ENCODE measurements at regions not wholly inside any gene's neighbourhood (a gene's known extent, or its start where the extent isn't known, plus 50 kb on each side); places are given as distances from the start of the nearest gene placed in this dataset.

DNA sequence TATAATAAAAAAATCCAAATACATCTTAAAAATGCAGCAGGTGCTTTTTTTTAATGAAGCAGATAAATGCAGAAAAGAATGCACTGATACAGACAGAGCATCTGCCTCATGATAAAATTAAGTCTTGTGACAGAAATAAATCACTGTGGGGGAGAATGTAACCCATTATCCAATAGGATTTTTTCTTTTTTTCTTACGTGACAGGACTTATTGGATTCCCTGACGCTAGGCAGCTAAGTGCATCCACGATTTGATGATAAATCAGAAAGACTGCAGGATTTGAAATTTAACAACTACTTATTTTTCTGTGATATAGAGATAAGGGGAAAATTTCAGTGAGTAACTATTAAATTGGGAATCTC lies 110.6 kb upstream of the PPARGC1A start:
- TF ChIP-seq, protein P1, sequence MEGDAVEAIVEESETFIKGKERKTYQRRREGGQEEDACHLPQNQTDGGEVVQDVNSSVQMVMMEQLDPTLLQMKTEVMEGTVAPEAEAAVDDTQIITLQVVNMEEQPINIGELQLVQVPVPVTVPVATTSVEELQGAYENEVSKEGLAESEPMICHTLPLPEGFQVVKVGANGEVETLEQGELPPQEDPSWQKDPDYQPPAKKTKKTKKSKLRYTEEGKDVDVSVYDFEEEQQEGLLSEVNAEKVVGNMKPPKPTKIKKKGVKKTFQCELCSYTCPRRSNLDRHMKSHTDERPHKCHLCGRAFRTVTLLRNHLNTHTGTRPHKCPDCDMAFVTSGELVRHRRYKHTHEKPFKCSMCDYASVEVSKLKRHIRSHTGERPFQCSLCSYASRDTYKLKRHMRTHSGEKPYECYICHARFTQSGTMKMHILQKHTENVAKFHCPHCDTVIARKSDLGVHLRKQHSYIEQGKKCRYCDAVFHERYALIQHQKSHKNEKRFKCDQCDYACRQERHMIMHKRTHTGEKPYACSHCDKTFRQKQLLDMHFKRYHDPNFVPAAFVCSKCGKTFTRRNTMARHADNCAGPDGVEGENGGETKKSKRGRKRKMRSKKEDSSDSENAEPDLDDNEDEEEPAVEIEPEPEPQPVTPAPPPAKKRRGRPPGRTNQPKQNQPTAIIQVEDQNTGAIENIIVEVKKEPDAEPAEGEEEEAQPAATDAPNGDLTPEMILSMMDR (IDR thresholded peaks at IDR 0.05; ENCODE audit: control extremely low read depth, extremely low read depth, low read depth, missing control alignments), result no peak
- CTCF ChIA-PET, result interaction anchor here (1.0 kb wide), 1 partner anchor 9 kb away, joined by 3 read pairs; no protein-coding TSS in a partner anchor
- DNase-seq (ENCODE audit: extremely low spot score), result no peak
- POLR2A ChIA-PET, result no interaction called here

DNA sequence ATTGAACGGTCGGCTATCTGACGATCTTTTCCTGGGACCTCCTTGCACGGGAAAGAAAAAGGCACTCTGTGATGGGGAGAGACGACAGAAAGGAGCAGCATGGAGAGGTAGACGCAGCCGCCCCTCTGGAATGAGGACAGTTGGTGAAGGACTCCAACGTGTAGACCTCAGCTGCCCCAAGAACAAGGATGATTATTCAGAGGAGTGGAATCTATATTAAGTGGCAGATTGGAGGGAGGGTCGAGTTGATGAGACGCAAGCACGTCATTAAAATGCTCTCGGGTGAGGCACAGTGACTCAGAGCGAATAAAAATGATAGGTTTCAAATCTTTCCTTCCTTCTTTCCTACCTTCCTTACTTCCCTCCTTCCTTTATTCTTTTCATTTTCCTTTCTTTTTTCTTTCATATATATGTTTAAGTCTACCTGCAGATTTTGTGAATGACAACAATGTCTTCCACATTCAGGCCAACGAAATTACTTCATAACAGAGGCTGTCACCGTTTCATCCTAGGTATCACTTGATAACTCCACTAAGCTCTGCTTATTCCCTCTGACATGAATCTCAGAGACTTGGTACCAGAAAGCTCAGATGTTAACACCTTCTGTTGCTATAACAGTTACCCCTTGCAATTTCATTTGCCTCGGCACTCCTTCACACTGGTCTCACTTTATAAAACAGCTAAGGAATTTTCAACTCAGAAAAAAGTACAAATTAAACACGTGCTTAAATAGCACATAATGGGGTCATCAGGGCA lies 110.0 kb upstream of the PPARGC1A start:
- CTCF ChIA-PET, result interaction anchor here (1.0 kb wide), 1 partner anchor 8 kb away, joined by 3 read pairs; no protein-coding TSS in a partner anchor
- TF ChIP-seq, protein P1 (IDR thresholded peaks at IDR 0.05; ENCODE audit: control extremely low read depth, extremely low read depth, low read depth, missing control alignments), result no peak
- DNase-seq (ENCODE audit: extremely low spot score), result no peak
- POLR2A ChIA-PET, result no interaction called here

DNA sequence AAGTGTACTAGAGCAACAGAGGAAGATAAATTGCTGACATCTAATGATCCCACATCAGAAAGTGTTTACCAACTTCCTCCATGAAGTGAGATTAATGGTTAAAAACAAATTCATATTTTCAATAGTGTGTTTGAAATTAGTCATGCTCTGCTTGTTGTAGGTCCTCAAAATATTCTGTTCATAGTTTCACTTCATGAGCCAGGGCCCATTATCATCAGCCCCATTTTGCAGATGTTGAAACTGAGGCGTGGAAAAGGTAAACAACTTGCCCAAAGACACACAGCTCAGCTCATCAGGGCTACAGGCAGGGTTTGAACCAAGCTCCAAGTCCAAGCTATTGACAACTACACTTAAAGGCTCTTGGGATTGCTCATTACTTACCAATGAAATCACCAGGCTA lies 103.5 kb upstream of the PPARGC1A start:
- ChIA-PET POLR2A (no interaction called here), CTCF (interaction anchor here (0.7 to 2.0 kb wide), 3 partner anchors 9 to 13 kb away, joined by 3 to 8 read pairs (median 4); no protein-coding TSS in a partner anchor)
- no peak for DNase-seq (ENCODE audit: extremely low spot score)
- TF ChIP-seq, protein P1 (IDR thresholded peaks at IDR 0.05; ENCODE audit: control extremely low read depth, extremely low read depth, low read depth, missing control alignments), result no peak

DNA sequence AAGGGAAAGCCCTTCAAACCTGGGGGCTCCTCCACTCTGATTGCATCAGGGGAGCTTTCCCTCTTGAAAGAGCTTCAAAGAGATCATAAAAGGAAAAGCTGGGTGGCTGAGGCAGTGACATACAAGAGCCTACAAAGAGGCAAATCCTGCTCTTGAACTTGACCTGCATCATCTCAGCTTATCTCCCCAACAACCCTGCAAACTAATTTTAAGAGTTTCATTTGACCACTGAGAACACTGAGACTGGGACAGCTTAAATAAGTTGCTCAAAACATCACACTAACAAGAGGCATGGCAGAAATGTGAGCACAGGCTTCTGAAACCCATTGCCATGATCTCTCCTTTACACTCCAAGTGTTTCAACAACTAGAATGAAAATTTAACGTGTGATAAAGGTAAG lies 101.6 kb upstream of the PPARGC1A start:
- TF ChIP-seq, protein P1 (IDR thresholded peaks at IDR 0.05; ENCODE audit: control extremely low read depth, extremely low read depth, low read depth, missing control alignments), result no peak
- no peak for DNase-seq (ENCODE audit: extremely low spot score)
- ChIA-PET POLR2A (no interaction called here), CTCF (interaction anchor here (0.9 to 1.3 kb wide), 4 partner anchors 9 to 32 kb away, joined by 3 read pairs; no protein-coding TSS in a partner anchor)

DNA sequence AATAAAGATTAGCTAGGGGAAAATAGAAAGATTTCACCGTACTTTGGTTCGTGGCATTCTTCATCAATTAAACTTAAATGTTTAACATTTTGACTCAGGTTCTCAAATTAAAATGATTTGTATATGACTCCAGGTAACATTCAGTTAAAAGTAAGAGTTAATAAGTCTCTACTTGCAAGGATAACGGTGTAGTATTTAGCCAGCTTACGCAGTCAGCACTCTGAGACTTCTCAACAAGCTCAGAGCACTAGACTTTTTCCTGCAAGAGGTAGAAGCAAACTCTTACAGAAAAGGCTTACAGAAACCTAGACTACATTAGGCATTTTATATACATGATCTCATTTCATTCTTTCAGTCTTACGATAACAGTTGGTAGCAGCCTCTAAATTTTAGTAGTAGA lies 96.4 kb upstream of the PPARGC1A start:
- POLR2A ChIA-PET, result no interaction called here
- CTCF ChIA-PET, result no interaction called here
- TF ChIP-seq, protein P1 (IDR thresholded peaks at IDR 0.05; ENCODE audit: control extremely low read depth, extremely low read depth, low read depth, missing control alignments), result no peak
- DNase-seq (ENCODE audit: extremely low spot score), result no peak

DNA sequence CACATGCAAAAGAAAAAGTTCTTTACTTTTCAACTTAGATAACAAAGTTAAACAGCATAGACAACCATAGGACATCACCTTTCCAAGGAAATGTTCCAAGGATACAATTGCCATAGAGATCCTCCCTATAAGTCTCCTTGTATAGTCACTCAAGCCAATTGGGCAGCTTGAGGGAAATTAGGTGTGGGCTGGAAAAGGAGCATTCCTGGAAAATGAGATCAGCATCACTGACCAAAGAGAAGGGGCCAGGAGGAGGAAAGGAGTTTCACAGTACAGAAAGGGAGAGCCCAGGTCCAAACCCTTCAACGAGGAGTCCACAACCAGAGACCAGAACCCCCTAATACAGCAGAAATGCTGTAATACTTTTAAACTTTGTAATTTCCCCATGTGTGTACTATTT lies 91.5 kb upstream of the PPARGC1A start:
- no peak for DNase-seq (ENCODE audit: extremely low spot score)
- CTCF ChIA-PET, result interaction anchor here (1.3 kb wide), 1 partner anchor 10 kb away, joined by 3 read pairs; no protein-coding TSS in a partner anchor
- POLR2A ChIA-PET, result no interaction called here
- TF ChIP-seq, protein P1 (IDR thresholded peaks at IDR 0.05; ENCODE audit: control extremely low read depth, extremely low read depth, low read depth, missing control alignments), result no peak
